ENCODE measurements at regions not wholly inside any gene's neighbourhood (a gene's known extent, or its start where the extent isn't known, plus 50 kb on each side); places are given as distances from the start of the nearest gene placed in this dataset.

DNA sequence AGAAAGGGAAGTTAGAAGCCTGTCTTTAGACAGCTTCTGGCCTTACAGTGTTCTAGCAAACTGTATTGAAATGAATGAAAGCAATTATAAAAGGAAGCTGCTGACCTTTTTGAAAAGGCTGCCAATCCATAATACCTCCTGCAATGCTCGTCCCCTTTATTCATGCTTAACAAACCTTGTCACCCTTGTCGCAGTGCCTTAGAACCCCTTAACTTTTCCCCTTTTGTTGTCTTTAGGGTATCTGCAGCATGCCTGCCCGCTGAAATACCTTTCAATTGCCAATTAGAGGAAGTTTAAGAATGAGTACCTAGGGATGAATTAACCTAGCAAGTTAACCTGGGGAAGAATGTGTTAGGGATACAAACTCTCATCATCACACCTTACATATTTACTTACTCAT, 731.2 kb downstream of the RERGL start:
- no peak for DNase-seq
- H3K27me3 ChIP-seq: no peaks in the 10 kb centered on the region
- H3K36me3 ChIP-seq: no peaks in the 10 kb centered on the region
- no peaks in the 10 kb centered on the region for H3K4me1 ChIP-seq
- no peak overlapping the region for H3K4me3 ChIP-seq
- H3K9me3 ChIP-seq (replicated peaks): no peaks in the 10 kb centered on the region
- no peak overlapping the region for H3K27ac ChIP-seq

DNA sequence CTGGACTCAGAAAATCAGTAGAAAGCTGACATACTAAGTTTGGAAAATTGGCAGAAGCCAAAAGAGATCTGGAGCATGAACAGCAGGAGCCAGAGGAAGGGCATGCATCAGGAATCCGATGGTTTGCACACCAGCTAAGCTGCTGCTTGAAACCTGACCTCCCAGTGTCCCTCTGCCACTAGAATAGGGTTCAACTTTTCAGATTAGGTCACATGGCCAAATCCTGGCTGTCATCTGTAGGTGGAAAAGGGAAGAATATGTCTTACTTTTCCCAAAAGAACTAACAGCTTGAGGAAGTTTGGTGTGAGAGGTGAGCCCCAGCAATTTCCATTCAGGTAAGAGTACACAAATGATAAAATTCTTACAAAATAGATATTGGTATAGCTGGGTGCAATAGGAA, 732.6 kb downstream of the RERGL start:
- H3K9me3 ChIP-seq (replicated peaks): no peaks in the 10 kb centered on the region
- DNase-seq: peak in 1 of 2 experiments; percentile 2
- H3K27ac ChIP-seq: no peak overlapping the region
- H3K4me1 ChIP-seq: no peaks in the 10 kb centered on the region
- no peaks in the 10 kb centered on the region for H3K27me3 ChIP-seq
- H3K4me3 ChIP-seq: no peak overlapping the region
- H3K36me3 ChIP-seq: no peaks in the 10 kb centered on the region

DNA sequence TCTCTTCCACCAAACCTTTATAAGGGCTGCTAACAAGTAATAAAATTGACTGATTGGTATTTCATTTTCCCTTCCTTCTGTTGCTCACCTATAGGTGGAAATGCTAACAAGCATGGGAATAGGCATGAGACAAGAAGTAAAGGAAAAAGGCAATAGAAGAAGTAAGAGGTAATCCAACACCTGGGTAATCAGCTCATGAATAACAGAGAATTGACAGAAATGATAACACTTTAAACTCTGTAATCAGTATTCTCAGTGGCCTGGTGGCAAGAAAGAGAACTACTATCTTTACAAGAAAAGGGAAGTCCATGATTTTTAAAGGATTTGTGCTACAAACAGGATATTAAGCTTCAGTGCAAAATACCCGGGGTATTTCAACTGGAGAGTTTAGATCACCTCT, 737.8 kb downstream of the RERGL start:
- no peaks in the 10 kb centered on the region for H3K4me1 ChIP-seq
- no peaks in the 10 kb centered on the region for H3K36me3 ChIP-seq

DNA sequence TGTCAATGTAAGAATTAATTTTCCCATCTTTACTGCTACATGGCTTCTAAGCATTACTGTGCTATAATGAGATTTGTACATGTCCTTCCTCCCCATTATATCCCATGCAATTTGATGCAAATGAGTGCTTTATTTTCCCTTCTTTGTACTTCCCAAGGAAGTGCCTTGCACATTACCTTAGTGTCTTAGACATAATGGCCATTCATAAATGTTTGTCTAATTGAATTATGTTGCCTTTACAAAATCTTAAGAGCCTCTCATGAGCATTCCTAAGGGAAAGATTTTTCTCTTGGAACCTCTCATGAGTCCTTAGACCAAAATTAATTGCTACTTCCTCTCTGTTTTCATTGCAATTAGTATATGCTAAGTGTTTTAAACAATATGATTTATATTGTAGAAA, 741.7 kb downstream of the RERGL start:
- no peaks in the 10 kb centered on the region for H3K4me1 ChIP-seq
- H3K4me3 ChIP-seq: no peak overlapping the region
- no peaks in the 10 kb centered on the region for H3K9me3 ChIP-seq (replicated peaks)
- no peak for DNase-seq
- H3K27me3 ChIP-seq: no peaks in the 10 kb centered on the region
- H3K27ac ChIP-seq: no peak overlapping the region
- H3K36me3 ChIP-seq: no peaks in the 10 kb centered on the region

More for the DNA sequence above, 737.8 kb downstream of the RERGL start:
- Histone ChIP-seq H3K27ac (no peak overlapping the region), H3K9me3 (replicated peaks) (no peaks in the 10 kb centered on the region), H3K27me3 (no peaks in the 10 kb centered on the region), H3K4me3 (no peak overlapping the region)
- no peak for DNase-seq

DNA sequence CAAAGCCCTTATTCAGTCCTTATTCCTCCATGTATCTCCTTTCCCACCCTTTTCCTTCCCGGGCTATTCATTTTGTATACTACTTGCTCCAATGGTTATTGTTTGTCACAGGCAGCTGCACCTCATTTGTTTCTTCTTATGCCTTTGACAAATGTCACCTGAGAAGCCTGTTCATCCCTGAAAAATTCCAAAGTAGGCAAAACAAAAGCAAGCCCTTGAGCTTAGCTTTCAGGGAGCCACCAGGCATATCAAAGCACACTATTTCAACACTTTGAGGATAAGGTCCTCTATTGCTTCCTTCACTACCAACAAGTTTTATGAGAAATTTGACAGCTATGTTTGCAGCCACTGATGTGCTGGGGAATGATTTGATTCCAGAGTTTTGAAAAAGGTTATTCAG, 738.7 kb upstream of the LMO3 start:
- DNase-seq: peak in 1 of 2 experiments; percentile 10
- Histone ChIP-seq H3K4me3 (no peak overlapping the region), H3K27me3 (no peaks in the 10 kb centered on the region), H3K27ac (no peak overlapping the region), H3K36me3 (no peaks in the 10 kb centered on the region), H3K4me1 (no peaks in the 10 kb centered on the region), H3K9me3 (replicated peaks) (no peaks in the 10 kb centered on the region)

DNA sequence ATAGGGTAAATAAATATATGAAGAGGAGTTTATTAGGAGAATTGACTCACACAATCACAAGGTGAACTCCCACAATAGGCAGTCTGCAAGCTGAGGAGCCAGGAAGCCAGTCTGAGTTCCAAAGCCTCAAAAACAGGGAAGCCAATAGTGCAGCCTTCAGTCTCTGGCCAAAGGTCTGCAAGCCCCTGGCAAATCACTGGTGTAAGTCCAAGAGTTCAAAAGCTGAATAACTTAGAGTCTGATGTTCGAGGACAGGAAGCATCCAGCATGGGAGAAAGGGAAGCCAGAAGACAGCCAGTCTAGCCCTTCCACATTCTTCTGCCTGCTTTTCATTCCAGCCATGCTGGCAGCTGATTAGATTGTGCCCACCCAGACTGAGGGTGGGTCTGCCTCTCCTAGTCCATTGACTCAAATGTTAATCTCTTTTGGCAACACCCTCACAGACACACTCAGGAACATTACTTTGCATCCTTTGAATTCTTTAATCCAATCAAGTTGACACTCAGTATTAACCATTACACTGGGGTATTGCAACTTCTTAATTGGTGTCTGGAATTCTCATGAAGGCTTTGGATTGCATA, 736.5 kb upstream of the LMO3 start:
- no peak for DNase-seq
- H3K9me3 ChIP-seq (replicated peaks): no peaks in the 10 kb centered on the region
- H3K27me3 ChIP-seq: no peaks in the 10 kb centered on the region
- no peak overlapping the region for H3K27ac ChIP-seq
- H3K36me3 ChIP-seq: no peaks in the 10 kb centered on the region
- no peak overlapping the region for H3K4me3 ChIP-seq
- H3K4me1 ChIP-seq: no peaks in the 10 kb centered on the region

DNA sequence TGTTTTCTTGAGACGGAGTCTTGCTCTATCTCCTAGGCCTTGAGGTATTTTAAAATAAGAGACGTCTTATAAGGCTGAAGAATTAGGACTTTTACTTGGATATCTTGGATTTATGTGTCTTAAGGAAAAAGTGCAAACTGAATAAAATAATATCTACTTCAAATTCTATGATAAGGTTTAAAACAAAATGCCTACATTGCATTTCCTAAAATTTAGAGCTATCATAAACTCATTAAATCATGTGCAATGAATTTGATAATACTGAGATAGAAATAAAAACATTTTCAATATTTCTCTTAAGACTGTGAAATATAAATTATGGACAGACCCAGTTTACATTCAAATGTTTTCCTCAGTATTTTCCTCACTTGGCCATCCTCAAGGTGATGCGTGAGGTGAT, 729.5 kb upstream of the LMO3 start:
- H3K27ac ChIP-seq: no peak overlapping the region
- H3K27me3 ChIP-seq: no peaks in the 10 kb centered on the region
- DNase-seq: no peak
- H3K4me3 ChIP-seq: no peak overlapping the region
- H3K9me3 ChIP-seq (replicated peaks): no peaks in the 10 kb centered on the region
- H3K4me1 ChIP-seq: no peaks in the 10 kb centered on the region
- H3K36me3 ChIP-seq: no peaks in the 10 kb centered on the region

DNA sequence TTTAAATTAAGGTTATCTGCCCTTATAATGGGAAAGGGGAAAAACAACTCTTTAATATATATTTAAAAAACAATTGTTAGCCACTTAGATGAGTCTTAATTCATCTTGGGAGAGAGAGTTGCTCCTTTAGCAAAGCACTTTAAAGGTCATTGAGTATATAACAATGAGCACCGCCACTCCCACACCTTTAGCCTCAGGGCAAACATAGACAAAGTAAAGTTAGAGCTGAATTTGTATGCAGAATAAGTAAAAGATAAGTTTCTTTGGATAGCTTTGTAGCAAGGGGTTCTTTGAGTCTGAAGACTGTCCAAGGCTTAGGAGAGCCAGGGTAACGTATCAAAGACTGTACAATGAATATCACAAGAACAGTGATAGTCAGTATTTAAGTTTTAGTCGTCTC, 728.8 kb upstream of the LMO3 start:
- no peaks in the 10 kb centered on the region for H3K27me3 ChIP-seq
- no peak overlapping the region for H3K4me3 ChIP-seq
- no peaks in the 10 kb centered on the region for H3K4me1 ChIP-seq
- no peaks in the 10 kb centered on the region for H3K9me3 ChIP-seq (replicated peaks)
- DNase-seq: no peak
- H3K27ac ChIP-seq: no peak overlapping the region
- H3K36me3 ChIP-seq: no peaks in the 10 kb centered on the region

DNA sequence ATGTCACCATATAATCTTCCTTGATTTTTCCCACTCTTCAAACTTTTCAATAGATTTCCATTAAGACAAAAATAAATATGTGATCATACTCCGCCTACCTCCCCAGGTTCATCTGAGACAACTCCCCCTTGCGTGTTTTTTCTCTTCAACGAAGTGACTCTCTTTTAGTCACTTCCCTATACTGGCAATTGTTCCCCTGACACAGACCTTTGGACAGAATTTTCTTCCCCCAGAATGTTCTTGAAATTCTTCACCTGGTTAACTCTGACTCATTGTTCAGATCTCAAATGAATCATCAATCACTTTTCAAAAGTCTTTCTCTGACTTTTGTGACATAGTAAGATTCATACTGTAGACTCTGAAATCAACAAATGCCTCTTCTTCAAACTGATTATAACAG, 727.3 kb upstream of the LMO3 start:
- no peak overlapping the region for H3K27ac ChIP-seq
- DNase-seq: no peak

DNA sequence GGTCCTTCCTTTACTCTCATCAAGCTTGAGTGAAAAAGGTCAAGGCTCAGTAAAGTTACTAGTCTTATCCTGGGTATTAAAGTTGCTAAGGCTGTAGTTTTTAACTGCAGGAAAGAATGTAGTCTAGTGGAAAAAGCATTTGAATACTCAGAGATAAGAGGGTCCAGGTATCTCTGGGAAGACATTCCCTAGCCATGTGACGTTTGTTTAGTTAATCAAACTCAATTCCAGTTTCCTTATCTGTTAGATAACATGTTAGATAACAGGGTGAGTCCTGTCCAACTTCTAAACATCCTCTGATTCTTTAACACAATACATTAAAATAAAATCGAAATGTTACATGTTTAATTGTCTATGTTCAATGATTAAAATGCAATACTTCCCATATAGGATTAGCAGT, 720.7 kb upstream of the LMO3 start:
- H3K27me3 ChIP-seq: no peaks in the 10 kb centered on the region
- H3K36me3 ChIP-seq: no peaks in the 10 kb centered on the region
- DNase-seq: no peak
- no peak overlapping the region for H3K27ac ChIP-seq
- H3K9me3 ChIP-seq (replicated peaks): no peaks in the 10 kb centered on the region
- H3K4me3 ChIP-seq: no peak overlapping the region
- no peaks in the 10 kb centered on the region for H3K4me1 ChIP-seq

More for the DNA sequence above, 727.3 kb upstream of the LMO3 start:
- Histone ChIP-seq H3K4me1 (no peaks in the 10 kb centered on the region), H3K4me3 (no peak overlapping the region), H3K9me3 (replicated peaks) (no peaks in the 10 kb centered on the region), H3K27me3 (no peaks in the 10 kb centered on the region), H3K36me3 (no peaks in the 10 kb centered on the region)

DNA sequence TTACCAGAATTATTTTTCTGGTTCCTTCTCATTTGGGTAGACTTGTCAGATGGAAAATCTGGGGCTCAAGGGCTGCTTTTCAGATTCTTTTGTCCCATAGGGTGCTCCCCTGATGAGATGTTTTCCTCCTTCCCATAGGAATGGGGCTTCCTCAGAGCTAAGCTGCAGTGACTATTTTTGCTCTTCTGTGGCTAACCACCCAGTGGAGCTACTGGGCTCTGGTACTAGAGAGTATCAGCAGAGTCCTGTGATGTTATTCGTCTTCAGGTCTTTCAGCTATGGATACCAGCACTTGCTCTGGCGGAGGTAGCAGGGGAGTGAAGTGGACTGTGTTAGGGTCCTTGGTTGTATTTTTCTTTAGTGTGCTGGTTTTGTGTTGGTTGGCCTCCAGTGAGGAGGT, 716.1 kb upstream of the LMO3 start:
- no peaks in the 10 kb centered on the region for H3K9me3 ChIP-seq (replicated peaks)
- no peaks in the 10 kb centered on the region for H3K27me3 ChIP-seq
- no peaks in the 10 kb centered on the region for H3K36me3 ChIP-seq
- no peak overlapping the region for H3K27ac ChIP-seq
- no peaks in the 10 kb centered on the region for H3K4me1 ChIP-seq
- no peak for DNase-seq
- no peak overlapping the region for H3K4me3 ChIP-seq

DNA sequence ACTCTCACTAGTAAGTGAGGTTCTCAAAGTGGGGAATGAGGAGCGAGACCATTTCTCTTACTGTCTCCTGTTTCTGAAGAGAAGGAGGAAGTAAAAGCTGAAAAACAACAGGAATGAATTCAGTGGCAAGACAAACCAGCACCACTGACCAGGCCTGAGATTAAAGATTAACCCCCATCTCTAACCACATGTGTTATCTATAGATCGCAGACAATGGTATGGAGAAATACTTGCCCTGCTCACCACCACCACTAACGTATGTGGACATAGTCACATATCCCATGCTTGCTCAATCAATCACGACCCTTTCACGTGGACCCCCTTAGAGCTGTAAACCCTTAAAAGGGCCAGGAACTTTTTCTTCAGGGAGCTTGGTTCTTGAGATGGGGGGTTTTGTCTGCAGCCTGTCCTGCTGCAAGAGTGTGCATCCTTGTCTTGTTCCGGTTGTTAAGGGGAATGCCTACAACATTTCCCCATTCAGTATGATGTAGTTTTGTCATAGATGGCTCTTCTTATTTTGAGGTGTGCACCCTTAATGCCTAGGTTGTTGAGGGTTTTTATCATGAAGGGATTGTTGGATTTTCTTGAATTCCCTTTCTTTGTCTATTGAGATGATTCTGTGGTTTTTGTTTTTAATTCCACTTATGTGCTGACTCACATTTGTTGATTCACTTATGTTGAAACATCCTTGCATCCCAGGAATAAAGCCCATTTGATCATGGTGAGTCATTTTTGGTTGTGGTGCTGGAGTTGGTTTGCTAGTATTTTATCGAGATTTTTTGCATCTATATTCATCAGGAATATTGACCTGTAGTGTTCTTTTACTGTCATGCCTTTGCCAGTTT, 698.8 kb upstream of the LMO3 start:
- Histone ChIP-seq H3K9me3 (replicated peaks) (no peaks in the 10 kb centered on the region), H3K27ac (no peak overlapping the region), H3K36me3 (no peaks in the 10 kb centered on the region), H3K4me3 (no peak overlapping the region), H3K27me3 (no peaks in the 10 kb centered on the region), H3K4me1 (no peaks in the 10 kb centered on the region)
- DNase-seq: no peak

DNA sequence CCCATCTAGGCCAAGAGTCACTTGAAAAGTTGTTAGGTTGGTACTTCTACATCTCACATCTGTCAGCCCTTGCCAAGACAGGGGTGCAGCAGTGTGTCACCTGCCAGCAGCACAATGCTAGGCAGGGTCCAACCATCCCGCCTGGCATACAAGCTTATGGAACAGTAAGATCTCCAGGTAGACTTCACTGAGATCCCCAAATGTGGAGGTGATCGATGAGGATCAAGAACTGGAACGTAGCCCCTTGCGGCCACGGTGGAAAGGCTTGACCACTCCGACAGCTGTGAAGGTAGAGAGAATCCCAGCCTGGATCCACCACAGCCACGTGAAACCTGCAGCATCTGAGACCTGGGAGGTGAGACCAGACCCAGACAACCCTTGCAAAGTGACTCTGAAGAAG, 696.0 kb upstream of the LMO3 start:
- Histone ChIP-seq H3K27ac (no peak overlapping the region), H3K27me3 (no peaks in the 10 kb centered on the region)

DNA sequence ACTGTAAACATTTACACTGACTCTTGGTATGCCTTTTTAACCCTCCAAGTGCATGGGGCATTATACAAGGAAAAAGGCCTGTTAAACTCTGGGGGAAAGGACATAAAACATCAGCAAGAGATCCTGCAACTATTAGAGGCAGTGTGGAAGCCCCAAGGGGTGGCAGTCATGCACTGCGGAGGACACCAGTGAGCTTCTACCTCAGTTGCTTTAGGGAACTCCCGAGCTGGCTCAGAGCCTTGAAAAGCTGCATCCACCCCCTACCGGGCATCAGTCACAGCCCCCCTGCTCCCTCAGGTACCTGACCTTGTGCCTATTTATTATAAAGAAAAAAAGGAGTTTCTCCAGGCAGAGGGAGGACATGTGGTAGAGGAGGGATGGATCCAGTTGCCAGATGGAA, 695.6 kb upstream of the LMO3 start:
- no peak for DNase-seq

More for the DNA sequence above, 696.0 kb upstream of the LMO3 start:
- no peaks in the 10 kb centered on the region for H3K4me1 ChIP-seq
- DNase-seq: no peak
- H3K9me3 ChIP-seq (replicated peaks): no peaks in the 10 kb centered on the region
- H3K36me3 ChIP-seq: no peaks in the 10 kb centered on the region
- H3K4me3 ChIP-seq: no peak overlapping the region

DNA sequence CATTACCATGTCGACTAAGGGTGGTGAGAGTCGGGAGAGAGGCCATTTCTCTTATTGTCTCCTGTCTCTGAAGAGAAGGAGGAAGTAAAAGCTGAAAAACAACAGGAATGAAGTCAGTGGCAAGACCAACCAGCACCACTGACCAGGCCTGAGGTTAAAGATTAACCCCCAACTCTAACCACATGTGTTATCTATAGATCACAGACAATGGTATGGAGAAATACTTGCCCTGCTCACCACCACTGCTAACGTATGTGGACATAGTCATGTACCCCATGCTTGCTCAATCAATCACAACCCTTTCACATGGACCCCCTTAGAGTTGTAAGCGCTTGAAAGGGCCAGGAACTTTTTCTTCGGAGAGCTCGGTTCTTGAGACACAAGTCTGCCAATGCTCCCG, 690.9 kb upstream of the LMO3 start:
- DNase-seq: no peak

More for the DNA sequence above, 695.6 kb upstream of the LMO3 start:
- Histone ChIP-seq H3K27me3 (no peaks in the 10 kb centered on the region), H3K4me3 (no peak overlapping the region), H3K4me1 (no peaks in the 10 kb centered on the region), H3K27ac (no peak overlapping the region), H3K9me3 (replicated peaks) (no peaks in the 10 kb centered on the region), H3K36me3 (no peaks in the 10 kb centered on the region)

DNA sequence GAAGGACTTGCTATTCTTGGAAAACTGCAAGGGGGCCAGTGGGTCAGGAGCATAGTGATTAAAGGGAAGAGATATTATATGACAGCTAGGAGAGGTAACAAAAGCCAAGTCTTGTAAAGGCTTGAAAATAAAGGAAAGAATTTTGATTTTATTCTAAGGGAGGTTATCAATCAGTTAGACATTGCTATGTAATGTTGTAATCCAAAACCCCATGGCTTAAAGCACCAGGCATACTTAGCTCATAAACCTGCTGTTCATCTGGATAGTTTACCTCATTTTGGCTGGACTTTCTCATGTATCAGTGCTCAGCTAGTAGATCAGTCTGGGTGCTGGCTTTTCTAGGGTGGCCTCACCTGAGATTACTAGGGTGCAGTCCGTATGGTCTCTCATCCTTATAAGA, 680.9 kb upstream of the LMO3 start:
- Histone ChIP-seq H3K36me3 (no peaks in the 10 kb centered on the region), H3K4me3 (no peak overlapping the region), H3K27me3 (no peaks in the 10 kb centered on the region), H3K27ac (no peak overlapping the region), H3K4me1 (no peaks in the 10 kb centered on the region), H3K9me3 (replicated peaks) (no peaks in the 10 kb centered on the region)
- no peak for DNase-seq

More for the DNA sequence above, 690.9 kb upstream of the LMO3 start:
- no peak overlapping the region for H3K4me3 ChIP-seq
- H3K4me1 ChIP-seq: no peaks in the 10 kb centered on the region
- no peaks in the 10 kb centered on the region for H3K27me3 ChIP-seq
- H3K36me3 ChIP-seq: no peaks in the 10 kb centered on the region
- no peak overlapping the region for H3K27ac ChIP-seq
- no peaks in the 10 kb centered on the region for H3K9me3 ChIP-seq (replicated peaks)
